Urinary bladder (tissue), 3 donors: ENCODE measurements at regions not wholly inside any gene's neighbourhood (a gene's known extent, or its start where the extent isn't known, plus 50 kb on each side); places are given as distances from the start of the nearest gene placed in this dataset.

Experiments
- DNase-seq: peaks from one replicate; pipeline ENCODE4 v3.0.0-alpha.2; 2015; ENCODE audit errors: extremely low spot score
- H3K27ac ChIP-seq: one replicate; pipeline ENCODE4 v1.5.1; 2013; ENCODE audit warnings: low read depth, mild to moderate bottlenecking, moderate library complexity
- H3K36me3 ChIP-seq: one replicate; pipeline ENCODE4 v1.6.1; 2013; ENCODE audit warnings: mild to moderate bottlenecking, moderate library complexity; ENCODE audit not compliant: insufficient read depth
- H3K4me1 ChIP-seq: one replicate; pipeline ENCODE4 v1.6.1; 2013; ENCODE audit warnings: mild to moderate bottlenecking, moderate library complexity; ENCODE audit not compliant: insufficient read depth
- H3K4me3 ChIP-seq: one replicate; pipeline ENCODE4 v1.5.1; 2013; ENCODE audit warnings: low read depth, low read length
- WGBS: extraction: QIAGEN DNeasy Blood & Tissue Kit; methylation state at CpG from one replicate; pipeline ENCODE4 v1.1.7; 2013; 5-methylcytosine and 5-hydroxymethylcytosine counted together
- donor health status: healthy with polysubstance abuse.
- donor health status: healthy.

- Histone ChIP-seq H3K27ac (no peak overlapping the region), H3K36me3 (no peaks in the 10 kb centered on the region), H3K4me3 (no peak overlapping the region), H3K4me1 (no peaks in the 10 kb centered on the region)
- 83% methylated on average over 3 of the region's 3 CpGs for WGBS
- DNase-seq = no peak
Observed at GRCh38 chr13:103810026-103810425, 743.8 kb upstream of the SLC10A2 start.

- WGBS = 32% methylated on average over 4 of the region's 4 CpGs
- H3K4me3 ChIP-seq = no peak overlapping the region
- H3K27ac ChIP-seq = no peak overlapping the region
Observed at GRCh38 chr13:103805771-103806170, 739.6 kb upstream of the SLC10A2 start.

GRCh38 chr13:103803349-103803748, 737.1 kb upstream of the SLC10A2 start:
- Histone ChIP-seq H3K27ac (no peak overlapping the region), H3K4me1 (no peaks in the 10 kb centered on the region), H3K4me3 (no peak overlapping the region), H3K36me3 (no peaks in the 10 kb centered on the region)
- DNase-seq = no peak
- 30% methylated on average over 2 of the region's 2 CpGs for WGBS

More at GRCh38 chr13:103805771-103806170, 739.6 kb upstream of the SLC10A2 start:
- Histone ChIP-seq H3K36me3 (no peaks in the 10 kb centered on the region), H3K4me1 (no peaks in the 10 kb centered on the region)
- DNase-seq = no peak

- WGBS = 67% methylated on average over 5 of the region's 5 CpGs
- DNase-seq = no peak
- Histone ChIP-seq H3K4me3 (no peak overlapping the region), H3K27ac (no peak overlapping the region), H3K36me3 (no peaks in the 10 kb centered on the region), H3K4me1 (no peaks in the 10 kb centered on the region)
Observed at GRCh38 chr13:103799028-103799427, 732.8 kb upstream of the SLC10A2 start.

- DNase-seq = no peak
- H3K36me3 ChIP-seq = no peaks in the 10 kb centered on the region
- no peaks in the 10 kb centered on the region for H3K4me1 ChIP-seq
- H3K27ac ChIP-seq = no peak overlapping the region
- 78% methylated on average over 3 of the region's 3 CpGs for WGBS
- H3K4me3 ChIP-seq = no peak overlapping the region
Observed at GRCh38 chr13:103795892-103796478, 729.8 kb upstream of the SLC10A2 start.

GRCh38 chr13:103794526-103794925, 728.3 kb upstream of the SLC10A2 start:
- Histone ChIP-seq H3K36me3 (no peaks in the 10 kb centered on the region), H3K4me3 (no peak overlapping the region), H3K4me1 (no peaks in the 10 kb centered on the region), H3K27ac (no peak overlapping the region)
- no peak for DNase-seq
- 73% methylated on average over 2 of the region's 2 CpGs for WGBS

- no peak for DNase-seq
- WGBS = 21% methylated on average over 2 of the region's 2 CpGs
- H3K4me1 ChIP-seq = no peaks in the 10 kb centered on the region
- no peak overlapping the region for H3K27ac ChIP-seq
- H3K4me3 ChIP-seq = no peak overlapping the region
- no peaks in the 10 kb centered on the region for H3K36me3 ChIP-seq
Observed at GRCh38 chr13:103788061-103788652, 721.9 kb upstream of the SLC10A2 start.

GRCh38 chr13:103772576-103772975, 706.4 kb upstream of the SLC10A2 start:
- 83% methylated on average over 8 of the region's 8 CpGs for WGBS
- no peak for DNase-seq
- H3K4me1 ChIP-seq = no peaks in the 10 kb centered on the region

GRCh38 chr13:103762523-103762922, 696.3 kb upstream of the SLC10A2 start:
- Histone ChIP-seq H3K36me3 (no peaks in the 10 kb centered on the region), H3K4me3 (no peak overlapping the region), H3K27ac (no peak overlapping the region), H3K4me1 (no peaks in the 10 kb centered on the region)
- no peak for DNase-seq
- WGBS = 87% methylated on average over 3 of the region's 3 CpGs

More at GRCh38 chr13:103772576-103772975, 706.4 kb upstream of the SLC10A2 start:
- Histone ChIP-seq H3K36me3 (no peaks in the 10 kb centered on the region), H3K27ac (no peak overlapping the region), H3K4me3 (no peak overlapping the region)

- WGBS = 68% methylated on average over 7 of the region's 7 CpGs
- DNase-seq = no peak
- H3K36me3 ChIP-seq = no peaks in the 10 kb centered on the region
Observed at GRCh38 chr13:103759361-103759760, 693.1 kb upstream of the SLC10A2 start.

GRCh38 chr13:103758222-103758621, 692.0 kb upstream of the SLC10A2 start:
- no peaks in the 10 kb centered on the region for H3K4me1 ChIP-seq
- DNase-seq = no peak
- H3K36me3 ChIP-seq = no peaks in the 10 kb centered on the region
- no peak overlapping the region for H3K27ac ChIP-seq
- 84% methylated on average over 1 of the region's 1 CpG for WGBS
- no peak overlapping the region for H3K4me3 ChIP-seq

More at GRCh38 chr13:103759361-103759760, 693.1 kb upstream of the SLC10A2 start:
- Histone ChIP-seq H3K4me3 (no peak overlapping the region), H3K4me1 (no peaks in the 10 kb centered on the region), H3K27ac (no peak overlapping the region)

- no peak for DNase-seq
- no peak overlapping the region for H3K4me3 ChIP-seq
- H3K36me3 ChIP-seq = no peaks in the 10 kb centered on the region
Observed at GRCh38 chr13:103757361-103757760, 691.1 kb upstream of the SLC10A2 start.

GRCh38 chr13:103754783-103755182, 688.6 kb upstream of the SLC10A2 start:
- no peak overlapping the region for H3K4me3 ChIP-seq
- no peaks in the 10 kb centered on the region for H3K36me3 ChIP-seq
- no peak for DNase-seq
- H3K4me1 ChIP-seq = no peaks in the 10 kb centered on the region
- no peak overlapping the region for H3K27ac ChIP-seq
- 80% methylated on average over 2 of the region's 2 CpGs for WGBS

More at GRCh38 chr13:103757361-103757760, 691.1 kb upstream of the SLC10A2 start:
- no peak overlapping the region for H3K27ac ChIP-seq
- no peaks in the 10 kb centered on the region for H3K4me1 ChIP-seq

- no peak for DNase-seq
- 77% methylated on average over 2 of the region's 2 CpGs for WGBS
- no peak overlapping the region for H3K4me3 ChIP-seq
- no peaks in the 10 kb centered on the region for H3K36me3 ChIP-seq
- H3K4me1 ChIP-seq = no peaks in the 10 kb centered on the region
- H3K27ac ChIP-seq = no peak overlapping the region
Observed at GRCh38 chr13:103734837-103735236, 668.6 kb upstream of the SLC10A2 start.
